ENCODE measurements at regions not wholly inside any gene's neighbourhood (a gene's known extent, or its start where the extent isn't known, plus 50 kb on each side); places are given as distances from the start of the nearest gene placed in this dataset.

DNA sequence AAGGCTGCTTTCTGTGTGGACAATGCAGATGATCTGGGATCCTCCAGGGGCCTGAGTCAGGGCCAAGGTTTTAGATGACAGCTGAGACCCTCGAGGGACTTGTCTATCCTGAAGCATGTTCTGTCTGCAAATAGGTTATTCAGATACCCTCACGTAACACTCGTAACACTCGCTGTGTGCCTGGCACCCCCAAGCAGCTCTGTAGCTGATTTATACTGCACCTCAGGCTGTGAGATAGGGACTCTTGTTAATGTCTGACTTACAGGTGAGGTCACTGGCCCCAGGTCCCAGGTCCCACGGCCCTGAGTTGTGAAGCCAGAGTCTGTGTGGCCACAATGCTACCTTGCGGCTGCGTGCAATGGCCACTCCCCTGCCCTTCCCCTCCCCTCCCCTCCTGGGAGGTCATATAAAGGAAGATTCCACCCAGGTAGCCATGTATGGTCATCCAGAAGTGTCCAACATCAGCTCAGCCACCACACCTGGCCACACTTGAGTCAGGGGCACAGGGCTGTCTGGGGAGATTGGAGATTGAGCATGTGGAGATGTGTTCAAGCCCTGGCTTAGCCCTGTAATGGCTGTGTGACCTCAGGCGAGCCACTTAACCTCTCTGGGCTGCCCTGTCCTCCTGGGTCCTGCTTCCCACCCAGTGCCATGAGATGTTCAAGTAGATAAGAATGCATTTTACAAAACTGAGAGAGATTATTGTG is 687.7 kb downstream of the MATN1 start:
- TF ChIP-seq, protein P1, sequence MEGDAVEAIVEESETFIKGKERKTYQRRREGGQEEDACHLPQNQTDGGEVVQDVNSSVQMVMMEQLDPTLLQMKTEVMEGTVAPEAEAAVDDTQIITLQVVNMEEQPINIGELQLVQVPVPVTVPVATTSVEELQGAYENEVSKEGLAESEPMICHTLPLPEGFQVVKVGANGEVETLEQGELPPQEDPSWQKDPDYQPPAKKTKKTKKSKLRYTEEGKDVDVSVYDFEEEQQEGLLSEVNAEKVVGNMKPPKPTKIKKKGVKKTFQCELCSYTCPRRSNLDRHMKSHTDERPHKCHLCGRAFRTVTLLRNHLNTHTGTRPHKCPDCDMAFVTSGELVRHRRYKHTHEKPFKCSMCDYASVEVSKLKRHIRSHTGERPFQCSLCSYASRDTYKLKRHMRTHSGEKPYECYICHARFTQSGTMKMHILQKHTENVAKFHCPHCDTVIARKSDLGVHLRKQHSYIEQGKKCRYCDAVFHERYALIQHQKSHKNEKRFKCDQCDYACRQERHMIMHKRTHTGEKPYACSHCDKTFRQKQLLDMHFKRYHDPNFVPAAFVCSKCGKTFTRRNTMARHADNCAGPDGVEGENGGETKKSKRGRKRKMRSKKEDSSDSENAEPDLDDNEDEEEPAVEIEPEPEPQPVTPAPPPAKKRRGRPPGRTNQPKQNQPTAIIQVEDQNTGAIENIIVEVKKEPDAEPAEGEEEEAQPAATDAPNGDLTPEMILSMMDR (IDR thresholded peaks at IDR 0.05; ENCODE audit: borderline replicate concordance, insufficient read depth, low read depth, low read length), result no peak
- no peak overlapping the region for H3K4me3 ChIP-seq (ENCODE audit: low read depth, low read length)

DNA sequence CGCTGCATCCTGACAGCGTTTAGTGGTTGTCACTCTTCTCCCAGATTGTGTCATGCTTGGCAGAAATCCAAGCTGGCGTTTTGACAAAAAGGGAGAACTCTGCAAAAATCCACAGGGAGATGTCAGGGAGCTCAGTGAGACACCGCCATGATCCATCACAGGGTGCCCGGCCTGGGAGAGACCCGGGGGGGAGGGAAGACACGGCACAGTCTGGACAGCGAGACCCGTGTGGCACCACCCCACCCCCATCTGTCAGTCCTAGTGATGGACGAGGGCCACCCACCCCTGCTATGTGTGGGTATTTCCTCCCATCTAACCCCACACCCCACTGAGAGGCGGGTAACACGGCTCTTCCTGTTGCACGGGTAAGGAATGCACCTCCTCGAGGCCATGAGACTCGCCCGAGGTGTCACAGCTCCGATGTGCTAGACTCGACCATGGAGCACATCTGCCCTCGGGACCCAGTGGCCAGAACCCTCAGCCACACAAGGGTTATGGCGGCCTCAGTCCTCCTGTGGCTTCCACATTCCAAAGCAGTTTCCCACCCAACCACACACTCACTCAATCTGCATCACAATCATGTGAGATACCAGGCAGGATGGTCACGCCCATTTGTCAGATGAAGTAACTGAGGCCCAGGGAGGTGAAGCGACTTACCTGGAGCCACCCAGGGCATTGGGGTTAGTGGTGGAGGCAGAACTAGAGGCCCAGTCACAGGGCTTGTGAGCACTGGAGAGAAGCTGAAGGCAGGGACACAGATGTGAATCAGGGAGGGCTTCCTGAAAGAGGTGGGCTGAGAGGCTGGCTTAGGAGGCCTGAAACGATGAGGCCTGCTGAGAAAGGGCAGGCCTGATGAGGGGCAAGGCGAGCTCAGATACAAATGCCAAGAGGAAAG is 688.5 kb downstream of the MATN1 start:
- no peak overlapping the region for H3K4me3 ChIP-seq (ENCODE audit: low read depth, low read length)
- TF ChIP-seq, protein P1 (IDR thresholded peaks at IDR 0.05; ENCODE audit: borderline replicate concordance, insufficient read depth, low read depth, low read length), result no peak

DNA sequence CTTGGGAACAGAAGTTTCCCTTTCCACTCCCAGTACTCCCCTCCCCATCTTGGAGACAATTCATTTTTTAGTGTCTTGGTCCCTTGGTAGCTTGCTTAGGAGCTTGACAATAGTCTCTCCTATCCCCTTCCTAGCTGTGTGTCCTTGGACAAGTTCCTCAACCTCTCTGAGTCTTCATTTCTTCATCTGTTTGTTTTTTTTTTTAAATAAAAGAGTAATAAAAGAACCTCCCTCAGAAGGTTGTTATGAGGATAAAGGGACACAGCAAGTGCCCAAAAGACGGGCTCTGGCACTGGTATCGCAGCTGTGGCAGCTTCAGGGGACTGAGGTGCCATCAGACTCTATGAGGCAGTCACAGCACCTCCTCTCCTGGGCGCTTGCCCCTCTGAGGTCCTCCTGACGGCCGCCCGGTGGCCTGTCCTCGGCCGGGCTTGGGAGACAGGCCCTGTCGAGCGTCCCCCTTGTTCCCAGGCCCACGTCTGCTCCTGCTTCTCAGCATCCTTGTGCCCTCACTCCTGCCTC is 689.2 kb downstream of the MATN1 start:
- TF ChIP-seq, protein P1 (IDR thresholded peaks at IDR 0.05; ENCODE audit: borderline replicate concordance, insufficient read depth, low read depth, low read length), result no peak
- no peak overlapping the region for H3K4me3 ChIP-seq (ENCODE audit: low read depth, low read length)

DNA sequence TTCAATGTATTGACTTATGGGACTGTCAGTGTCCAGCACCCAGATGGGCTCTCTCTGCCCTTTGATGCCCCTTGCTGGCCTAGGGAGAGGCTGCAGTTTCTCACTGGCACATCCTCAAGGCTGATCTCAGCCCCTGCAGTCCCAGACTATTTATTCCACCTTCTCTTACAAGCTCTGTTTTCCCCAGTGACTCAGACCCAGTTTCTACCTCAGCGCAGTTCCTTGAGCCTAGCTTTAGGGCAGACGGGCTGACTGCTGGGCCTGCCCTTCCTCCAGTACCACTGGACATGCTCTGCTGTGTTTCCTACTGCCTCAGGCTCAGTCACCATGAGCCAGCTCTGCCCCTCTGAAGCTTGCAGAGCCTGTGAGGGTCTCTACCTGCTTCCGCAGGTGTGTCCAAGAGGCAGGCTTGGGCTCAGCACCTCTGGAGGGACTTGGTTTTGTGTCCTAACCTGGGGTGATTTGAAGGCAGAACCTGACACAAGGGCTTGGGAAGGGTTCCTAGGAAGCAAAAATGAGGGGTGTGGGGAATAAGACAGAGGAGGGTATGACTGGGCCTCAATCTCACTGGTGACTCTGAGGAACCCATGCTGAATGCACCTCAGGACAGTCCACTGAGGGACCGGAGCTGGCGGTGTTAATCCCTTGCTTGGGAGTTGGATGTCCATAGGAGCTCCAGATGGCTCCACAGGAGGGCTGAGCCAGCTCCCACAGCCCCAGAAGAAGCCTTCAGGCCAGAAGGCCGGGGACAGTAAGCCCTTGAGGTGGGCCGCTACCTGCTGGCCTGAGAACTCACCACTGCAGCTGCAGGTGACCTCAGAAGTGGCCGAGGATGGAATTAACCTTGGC is 689.9 kb downstream of the MATN1 start:
- TF ChIP-seq, protein P1 (IDR thresholded peaks at IDR 0.05; ENCODE audit: borderline replicate concordance, insufficient read depth, low read depth, low read length), result no peak
- no peak overlapping the region for H3K4me3 ChIP-seq (ENCODE audit: low read depth, low read length)

DNA sequence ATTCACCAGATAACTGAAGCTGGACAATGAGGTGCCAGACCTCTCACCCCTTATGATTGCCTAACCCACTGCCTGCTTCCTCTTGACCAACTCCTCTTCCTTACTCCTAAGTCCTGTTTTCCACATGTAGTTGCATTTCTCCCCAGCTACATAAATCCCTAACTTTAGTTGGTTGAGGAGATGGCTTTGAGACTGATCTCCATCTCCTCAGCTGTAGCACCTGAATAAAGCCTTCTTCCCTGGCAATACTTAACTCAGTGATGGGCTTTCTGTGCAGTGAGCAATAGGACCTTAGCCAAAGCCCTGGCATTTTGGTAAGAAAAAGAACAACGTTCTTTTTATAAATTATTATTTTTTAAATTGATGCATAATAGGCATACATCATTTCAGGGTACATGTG is 691.1 kb downstream of the MATN1 start:
- H3K4me3 ChIP-seq (ENCODE audit: low read depth, low read length), result no peak overlapping the region

DNA sequence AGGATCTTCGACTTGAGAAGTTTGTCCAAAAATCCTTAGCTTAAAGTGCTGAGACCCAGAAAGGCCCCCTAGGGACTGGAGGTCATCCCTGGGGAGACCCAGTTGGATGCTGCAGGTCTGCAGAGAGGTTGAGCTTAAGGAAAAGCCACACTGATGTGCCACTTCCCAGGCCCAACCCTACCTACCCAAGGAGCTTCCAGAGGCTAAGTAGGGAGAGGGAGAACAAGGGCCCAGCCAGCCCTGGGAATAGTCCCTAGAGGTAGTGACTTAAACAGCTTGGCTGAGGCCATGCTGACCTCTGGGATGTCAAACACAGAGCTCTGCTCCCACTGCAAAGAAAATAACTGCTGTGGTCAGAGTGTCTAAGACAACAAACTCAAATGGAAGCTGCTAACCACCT is 693.7 kb downstream of the MATN1 start:
- H3K4me3 ChIP-seq (ENCODE audit: low read depth, low read length), result no peak overlapping the region
- TF ChIP-seq, protein P1 (IDR thresholded peaks at IDR 0.05; ENCODE audit: borderline replicate concordance, insufficient read depth, low read depth, low read length), result no peak

More for the DNA sequence above, 691.1 kb downstream of the MATN1 start:
- TF ChIP-seq, protein P1 (IDR thresholded peaks at IDR 0.05; ENCODE audit: borderline replicate concordance, insufficient read depth, low read depth, low read length), result no peak

All from GM12875 (cell line).